Stimulated activated CD4-positive, alpha-beta T cell treated with anti-CD3 and anti-CD28 coated beads, TNF-alpha, amount 100 ng/mL, for 1 hour (primary cell): ENCODE measurements at regions not wholly inside any gene's neighbourhood (a gene's known extent, or its start where the extent isn't known, plus 50 kb on each side); places are given as distances from the start of the nearest gene placed in this dataset.
"Not testable (repeated sequence)": the region's sequence is repeated elsewhere in the genome, so short reads cannot be mapped to it uniquely, and the experiment has no call there.

ENCODE experiments used
- DNase-seq, 3 donors: peaks; one replicate each; pipeline ENCODE4 v3.0.0-alpha.2; 2020; ENCODE audit warnings: low read depth in 3 of 3, low spot score in 1 of 3

GRCh38 chr11:80327956-80328614, 887.3 kb upstream of the TENM4 start:
- DNase-seq, result no peak

- DNase-seq, result no peak
Observed at GRCh38 chr11:80321786-80322185, 881.0 kb upstream of the TENM4 start.

- no peak for DNase-seq
Observed at GRCh38 chr11:80320765-80321164, 879.9 kb upstream of the TENM4 start.

GRCh38 chr11:80320226-80320625, 879.4 kb upstream of the TENM4 start:
- DNase-seq, result no peak

GRCh38 chr11:80317612-80318011, 876.8 kb upstream of the TENM4 start:
- DNase-seq, result no peak

DNA sequence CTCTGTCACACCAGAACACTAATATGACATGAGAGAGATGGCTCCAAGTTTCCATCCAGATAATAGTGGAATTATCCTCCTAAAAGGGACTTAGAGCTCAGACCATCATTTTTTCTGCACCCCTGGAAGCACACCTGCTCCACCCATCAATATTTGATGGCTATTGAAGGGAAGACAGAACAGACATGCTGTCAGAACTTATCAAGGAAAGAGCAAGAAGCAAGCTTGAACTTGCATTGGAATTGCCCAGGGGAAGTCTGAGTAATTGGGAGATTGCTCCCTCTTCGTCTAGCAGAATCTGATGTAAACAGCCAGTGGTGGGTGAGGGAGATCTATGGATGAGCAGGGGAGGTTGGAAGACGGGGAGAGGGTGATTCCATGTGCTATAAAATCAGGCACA, 874.4 kb upstream of the TENM4 start:
- no peak for DNase-seq

- no peak for DNase-seq
Observed at GRCh38 chr11:80309301-80309700, 868.5 kb upstream of the TENM4 start.

DNA sequence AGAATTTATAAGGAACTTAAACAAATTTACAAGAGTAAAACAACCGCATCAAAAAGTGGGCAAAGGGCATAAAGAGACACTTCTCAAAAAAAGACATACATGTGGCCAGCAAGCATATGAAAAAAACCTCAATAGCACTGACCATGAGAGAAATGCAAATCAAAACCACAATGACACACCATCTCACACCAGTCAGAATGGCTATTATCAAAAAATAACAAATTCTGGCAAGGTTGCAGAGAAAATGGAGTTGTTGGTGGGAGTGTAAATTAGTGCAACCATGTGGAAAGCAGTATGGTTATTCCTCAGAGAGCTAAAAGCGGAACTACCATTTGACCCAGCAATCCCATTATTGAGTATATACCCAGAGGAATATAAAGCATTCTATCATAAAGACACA, 866.8 kb upstream of the TENM4 start:
- no peak for DNase-seq

GRCh38 chr11:80297858-80298632, 857.2 kb upstream of the TENM4 start:
- DNase-seq, result no peak

DNA sequence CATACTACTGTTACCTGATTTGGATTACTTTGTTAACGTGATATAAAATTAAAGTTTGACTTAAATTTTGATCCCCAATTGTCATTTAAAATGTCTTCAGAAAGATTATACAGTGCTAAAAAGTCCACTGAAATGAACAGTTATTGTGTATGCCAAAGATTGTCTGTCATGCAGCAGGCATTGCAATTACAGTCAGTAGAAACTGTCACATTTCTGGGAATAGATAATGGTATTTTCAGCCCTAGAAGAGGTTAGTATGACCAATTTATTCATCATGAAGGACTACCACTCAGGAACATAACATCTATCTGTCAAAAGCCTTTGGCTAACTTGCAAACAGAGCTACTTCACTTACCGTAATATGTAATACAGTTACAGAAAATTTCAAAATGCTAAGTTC, 852.5 kb upstream of the TENM4 start:
- DNase-seq, result no peak

GRCh38 chr11:80284946-80285785, 844.3 kb upstream of the TENM4 start:
- no peak for DNase-seq

- no peak for DNase-seq
Observed at GRCh38 chr11:80282643-80283042, 841.8 kb upstream of the TENM4 start.

GRCh38 chr11:80281194-80281593, 840.4 kb upstream of the TENM4 start:
- no peak for DNase-seq

GRCh38 chr11:80280737-80281136, 839.9 kb upstream of the TENM4 start:
- DNase-seq, result no peak

- no peak for DNase-seq
Observed at GRCh38 chr11:80261776-80262175, 820.9 kb upstream of the TENM4 start.

DNA sequence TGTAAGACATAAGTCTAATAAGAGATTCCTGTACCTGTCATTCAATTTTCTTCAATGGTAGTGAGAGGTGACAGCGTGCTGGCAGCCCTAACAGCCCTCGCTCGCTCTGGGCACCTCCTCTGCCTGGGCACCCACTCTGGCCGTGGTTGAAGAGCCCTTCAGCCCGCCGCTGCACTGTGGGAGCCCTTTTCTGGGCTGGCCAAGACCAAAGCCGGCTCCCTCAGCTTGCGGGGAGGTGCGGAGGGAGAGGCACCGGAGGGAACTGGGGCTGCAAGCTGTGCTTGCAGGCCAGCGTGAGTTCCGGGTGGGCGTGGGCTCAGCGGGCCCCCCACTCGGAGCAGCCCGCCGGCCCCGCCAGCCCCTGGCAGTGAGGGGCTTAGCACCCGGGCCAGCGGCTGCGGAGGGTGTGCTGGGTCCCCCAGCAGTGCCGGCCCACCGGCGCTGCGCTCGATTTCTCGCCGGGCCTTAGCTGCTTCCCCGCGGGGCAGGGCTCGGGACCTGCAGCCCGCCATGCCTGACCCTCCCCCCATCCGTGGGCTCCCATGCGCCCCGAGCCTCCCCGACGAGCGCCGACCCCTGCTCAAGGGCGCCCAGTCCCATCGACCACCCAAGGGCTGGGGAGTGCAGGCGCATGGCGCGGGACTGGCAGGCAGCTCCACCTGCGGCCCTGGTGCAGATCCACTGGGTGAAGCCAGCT, 816.6 kb upstream of the TENM4 start:
- DNase-seq, result not testable (repeated sequence)

DNA sequence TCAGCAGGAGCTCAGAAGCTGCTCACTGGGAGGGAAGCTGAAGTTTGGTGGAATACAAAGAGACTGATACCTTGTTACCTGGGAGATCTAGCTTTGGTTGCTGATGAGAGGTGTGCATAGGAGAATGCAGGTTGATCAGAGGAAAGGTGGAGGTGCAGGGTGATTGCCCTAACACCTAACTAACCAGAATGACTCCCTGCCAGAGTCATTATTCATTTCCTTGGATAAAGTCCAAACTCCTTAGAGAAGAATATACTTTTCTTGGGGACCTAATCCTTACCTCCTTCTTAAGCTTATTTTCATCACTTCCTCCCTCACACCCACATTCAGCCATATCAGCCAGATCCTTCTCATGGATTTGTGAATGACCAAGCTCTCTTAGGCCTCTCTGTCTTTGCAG, 814.2 kb upstream of the TENM4 start:
- no peak for DNase-seq

DNA sequence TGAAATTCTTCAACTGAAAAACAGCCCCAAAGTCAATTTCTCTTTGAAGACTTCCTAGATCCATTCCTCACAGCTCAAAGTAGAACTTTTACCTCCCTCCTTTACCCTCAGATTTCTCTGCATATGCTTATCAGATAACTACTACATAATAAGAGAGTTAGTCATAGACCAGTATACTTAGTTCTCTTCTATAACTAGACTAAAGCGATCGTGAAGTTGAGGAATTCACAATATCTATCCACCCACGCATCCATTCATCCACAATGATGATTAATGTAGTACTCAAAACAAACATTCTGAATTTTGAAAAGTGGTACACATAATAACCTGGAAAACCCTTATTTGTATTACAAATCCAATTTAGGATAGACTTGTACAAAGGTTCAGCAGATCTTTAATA, 800.9 kb upstream of the TENM4 start:
- no peak for DNase-seq

DNA sequence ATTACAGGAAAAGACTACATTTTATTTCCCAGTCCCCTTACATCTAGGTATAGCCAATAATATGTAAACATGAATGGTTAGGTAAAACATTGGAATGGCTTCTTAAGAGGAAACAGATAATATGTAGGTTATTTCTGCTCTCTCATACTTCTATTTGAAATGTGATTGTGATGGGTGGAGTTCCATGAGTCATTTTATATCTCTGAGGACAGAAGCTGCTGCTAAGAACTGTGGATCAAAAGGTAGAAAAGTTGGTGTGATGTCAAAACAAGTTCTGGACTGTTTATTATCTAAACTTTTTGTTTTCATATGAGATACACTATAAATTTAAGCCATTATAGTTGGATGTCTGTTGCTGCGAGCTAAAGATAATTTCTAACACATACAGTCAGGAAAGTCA, 799.4 kb upstream of the TENM4 start:
- no peak for DNase-seq

- DNase-seq, result no peak
Observed at GRCh38 chr11:80239217-80239616, 798.4 kb upstream of the TENM4 start.

DNA sequence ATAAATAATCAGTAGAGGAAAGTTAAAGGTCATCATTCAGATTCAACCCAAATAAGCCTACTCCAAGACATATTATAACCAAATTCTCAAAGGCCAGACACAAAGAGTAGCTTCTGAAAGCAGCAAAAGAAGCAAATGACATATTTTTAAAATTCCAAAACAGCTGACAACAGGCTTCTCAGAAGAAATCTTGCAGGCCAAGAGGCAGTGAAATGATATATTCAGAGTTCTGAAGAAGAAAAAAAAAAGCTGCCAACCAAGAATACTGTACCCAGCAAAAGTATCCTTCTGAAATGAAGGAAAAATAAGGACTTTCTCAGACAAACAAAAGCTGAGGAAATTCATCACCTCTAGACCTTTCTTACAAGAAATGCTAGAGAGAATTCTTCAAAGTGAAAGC, 787.1 kb upstream of the TENM4 start:
- no peak for DNase-seq
